Left ventricle myocardium inferior (tissue), 1 donor: ENCODE measurements at regions not wholly inside any gene's neighbourhood (a gene's known extent, or its start where the extent isn't known, plus 50 kb on each side); places are given as distances from the start of the nearest gene placed in this dataset.

Experiments
- DNase-seq: peaks from one replicate; pipeline ENCODE4 v3.0.0-alpha.2; 2020
- H3K27ac ChIP-seq: fragments of 200-600 bp; replicated peaks from 2 replicates; pipeline ENCODE4 v1.8.0; 2021
- H3K27me3 ChIP-seq: fragments of 200-600 bp; 2 replicates; pipeline ENCODE4 v1.8.0; 2021; ENCODE audit warnings: low read depth
- H3K36me3 ChIP-seq: fragments of 200-600 bp; 2 replicates; pipeline ENCODE4 v1.8.0; 2021
- H3K4me1 ChIP-seq: fragments of 200-600 bp; 2 replicates; pipeline ENCODE4 v1.8.0; 2021
- H3K4me3 ChIP-seq: fragments of 200-600 bp; 2 replicates; pipeline ENCODE4 v1.8.0; 2021; ENCODE audit warnings: mild to moderate bottlenecking, moderate library complexity
- H3K9me3 ChIP-seq: fragments of 200-600 bp; replicated peaks from 2 replicates; pipeline ENCODE4 v1.8.0; 2021
- CTCF ChIP-seq: fragments of 200-600 bp; IDR thresholded peaks from 2 replicates; pipeline ENCODE4 v1.8.0; 2021; ENCODE audit warnings: antibody characterized with exemption, mild to moderate bottlenecking, borderline replicate concordance
- intact Hi-C: fragments of 100-400 bp; cut with micrococcal nuclease; formaldehyde crosslinking; loops from one replicate; pipeline ENCODE4 v1.11.0; 2022
- donor health status: DM: no; HTN: yes; CAD: no; lungs with severe emphysema.

- intact Hi-C loops: no loop called here
- no peak overlapping the region for H3K27ac ChIP-seq
Observed at GRCh38 chr1:177825276-177825901, 144.5 kb downstream of the SEC16B start.

GRCh38 chr1:177824508-177824982 lies 145.3 kb downstream of the SEC16B start:
- H3K4me1 ChIP-seq: no peaks in the 10 kb centered on the region
- no peak for DNase-seq
- TF ChIP-seq CTCF: no peak

More at GRCh38 chr1:177825276-177825901, 144.5 kb downstream of the SEC16B start:
- no peaks in the 10 kb centered on the region for H3K9me3 ChIP-seq
- H3K27me3 ChIP-seq: peaks cover 39% of the 10 kb centered on the region
- no peak for DNase-seq
- H3K4me1 ChIP-seq: no peaks in the 10 kb centered on the region
- TF ChIP-seq CTCF: no peak
- H3K36me3 ChIP-seq: no peaks in the 10 kb centered on the region
- H3K4me3 ChIP-seq: no peak overlapping the region

GRCh38 chr1:177820213-177820612 lies 149.6 kb downstream of the SEC16B start:
- intact Hi-C loops: no loop called here
- Histone ChIP-seq H3K9me3 (peaks cover 7% of the 10 kb centered on the region), H3K4me3 (no peak overlapping the region), H3K27me3 (peaks cover 48% of the 10 kb centered on the region), H3K27ac (no peak overlapping the region), H3K36me3 (no peaks in the 10 kb centered on the region), H3K4me1 (no peaks in the 10 kb centered on the region)
- TF ChIP-seq CTCF: no peak
- no peak for DNase-seq

More at GRCh38 chr1:177824508-177824982, 145.3 kb downstream of the SEC16B start:
- H3K27ac ChIP-seq: no peak overlapping the region
- intact Hi-C loops: no loop called here
- H3K4me3 ChIP-seq: no peak overlapping the region
- H3K27me3 ChIP-seq: peaks cover 45% of the 10 kb centered on the region
- H3K9me3 ChIP-seq: no peaks in the 10 kb centered on the region
- H3K36me3 ChIP-seq: no peaks in the 10 kb centered on the region

- intact Hi-C loops: no loop called here
- DNase-seq: no peak
- no peaks in the 10 kb centered on the region for H3K36me3 ChIP-seq
- peaks cover 7% of the 10 kb centered on the region for H3K9me3 ChIP-seq
- no peak for TF ChIP-seq CTCF
- no peaks in the 10 kb centered on the region for H3K4me1 ChIP-seq
- no peak overlapping the region for H3K4me3 ChIP-seq
- peaks cover 44% of the 10 kb centered on the region for H3K27me3 ChIP-seq
- no peak overlapping the region for H3K27ac ChIP-seq
Observed at GRCh38 chr1:177817937-177818875, 151.7 kb downstream of the SEC16B start.

- no peak for TF ChIP-seq CTCF
- Histone ChIP-seq H3K9me3 (peaks cover 7% of the 10 kb centered on the region), H3K4me1 (no peaks in the 10 kb centered on the region), H3K27ac (no peak overlapping the region), H3K36me3 (no peaks in the 10 kb centered on the region), H3K27me3 (peaks cover 30% of the 10 kb centered on the region), H3K4me3 (no peak overlapping the region)
- DNase-seq: no peak
- intact Hi-C loops: no loop called here
Observed at GRCh38 chr1:177812650-177813049, 157.2 kb downstream of the SEC16B start.
